ENCODE measurements at regions not wholly inside any gene's neighbourhood (a gene's known extent, or its start where the extent isn't known, plus 50 kb on each side); places are given as distances from the start of the nearest gene placed in this dataset.
"Not testable (repeated sequence)": the region's sequence is repeated elsewhere in the genome, so short reads cannot be mapped to it uniquely, and the experiment has no call there.

DNA sequence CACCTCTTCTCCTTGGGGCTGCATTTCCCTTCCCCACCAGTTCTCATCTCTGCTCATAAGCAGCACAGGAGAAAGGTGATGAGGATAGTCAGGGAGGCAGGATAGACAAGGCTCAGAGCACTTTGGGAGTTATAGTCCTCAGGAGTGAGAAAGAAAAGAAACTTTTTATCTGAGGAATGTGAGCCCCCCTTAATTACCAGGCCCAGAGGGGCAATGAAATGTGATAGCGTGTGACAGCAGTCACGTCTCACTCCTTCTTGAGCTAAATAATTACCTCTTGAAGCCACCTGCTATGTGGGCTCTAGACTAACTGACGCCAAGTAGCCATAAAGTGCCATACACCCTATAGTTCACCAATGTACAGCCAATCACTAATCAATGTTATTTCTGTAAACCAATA, 105.8 kb downstream of the SPP2 start:
- DNase-seq (ENCODE audit: low spot score): no peak

DNA sequence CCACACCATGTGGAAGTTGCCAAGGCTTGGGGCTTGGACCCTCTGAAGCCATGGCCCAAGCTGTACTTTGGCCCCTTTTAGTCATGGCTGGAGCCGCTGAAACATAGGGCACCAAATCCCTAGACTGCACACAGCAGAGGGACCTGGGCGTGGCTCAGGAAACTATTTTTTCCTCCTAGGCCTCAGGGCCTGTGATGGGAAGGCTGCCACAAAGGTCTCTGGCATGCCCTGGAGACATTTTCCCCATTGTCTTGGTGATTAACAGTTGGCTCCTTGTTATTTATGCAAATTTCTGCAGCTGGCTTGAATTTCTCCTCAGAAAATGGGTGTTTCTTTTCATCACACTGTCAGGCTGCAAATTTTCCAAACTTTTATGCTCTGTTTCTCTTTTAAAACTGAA, 102.3 kb downstream of the SPP2 start:
- DNase-seq (ENCODE audit: low spot score): not testable (repeated sequence)

DNA sequence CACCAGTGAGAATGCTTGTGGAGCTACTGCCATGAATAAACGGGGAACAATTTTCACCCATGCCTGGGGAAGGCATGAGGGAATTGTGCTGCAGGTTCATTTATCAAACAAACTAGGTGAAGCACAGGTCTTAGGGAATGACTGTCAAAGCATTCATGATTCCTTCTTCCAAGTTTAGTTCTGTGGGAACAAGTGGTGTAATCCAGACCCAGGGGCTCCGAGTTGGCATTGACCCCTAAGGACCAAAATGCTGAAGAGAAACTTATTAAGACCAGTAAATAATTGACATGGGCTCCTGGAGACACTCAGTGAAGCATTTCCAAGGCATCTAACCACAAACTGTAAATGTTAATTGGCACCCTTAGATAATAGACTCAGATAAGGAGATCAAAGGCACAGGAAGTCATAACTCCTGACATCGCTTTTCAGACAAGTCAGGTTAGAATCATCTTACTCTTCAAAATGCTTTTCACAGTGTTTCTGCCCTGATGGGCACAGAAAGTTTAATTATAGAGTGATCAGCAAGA, 96.9 kb downstream of the SPP2 start:
- no peak for DNase-seq (ENCODE audit: low spot score)

DNA sequence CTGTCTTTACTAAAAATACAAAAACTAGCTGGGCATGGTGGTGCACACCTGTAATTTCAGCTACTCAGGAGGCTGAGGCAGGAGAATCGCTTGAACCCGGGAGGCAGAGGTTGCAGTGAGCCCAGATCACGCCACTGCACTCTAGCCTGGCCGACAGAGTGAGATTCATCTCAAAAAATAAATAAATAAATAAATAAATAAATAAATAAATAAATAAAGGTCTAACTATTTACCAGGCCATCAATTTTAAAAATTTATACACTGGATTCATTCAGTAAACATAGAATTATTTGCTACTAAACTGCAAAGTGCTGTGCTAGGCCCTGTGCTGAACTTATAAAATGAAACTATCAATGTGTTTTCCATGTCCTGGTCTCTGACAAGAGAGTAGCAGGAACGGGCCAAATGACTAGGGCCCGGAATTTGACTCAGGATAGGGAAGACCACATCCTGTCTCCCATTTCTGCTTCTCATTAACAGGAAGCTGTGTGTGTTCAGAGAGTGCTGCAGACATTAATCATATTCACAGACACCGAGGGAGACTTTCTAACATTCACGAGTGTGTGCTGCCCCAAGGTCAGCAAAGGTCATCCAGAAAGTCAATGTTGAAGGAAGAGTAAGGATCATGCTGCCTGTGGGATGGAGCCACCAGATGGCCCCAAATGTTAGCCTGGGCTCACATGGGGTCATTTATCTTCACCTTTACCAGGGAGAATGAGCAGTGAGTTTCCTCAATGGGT, 95.8 kb downstream of the SPP2 start:
- DNase-seq (ENCODE audit: low spot score): no peak

DNA sequence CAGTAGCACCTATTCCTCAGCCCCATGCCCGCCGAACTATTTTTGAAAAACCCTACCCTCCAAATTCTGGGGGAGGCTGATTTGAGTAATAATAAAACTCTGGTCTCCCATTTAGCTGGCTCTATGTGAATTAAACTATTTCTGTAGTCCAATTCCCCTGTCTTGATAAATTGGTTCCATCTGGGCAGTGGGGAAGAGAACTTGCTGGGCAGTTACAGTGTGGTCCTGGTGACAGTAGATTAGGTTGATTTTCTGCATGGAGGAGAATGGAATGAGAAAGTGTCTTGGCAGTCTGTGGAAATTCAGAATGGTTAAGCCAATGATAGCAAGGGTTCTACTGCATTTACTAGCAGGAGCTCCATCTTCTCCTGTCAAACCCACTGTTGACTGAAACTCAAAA, 95.0 kb downstream of the SPP2 start:
- DNase-seq (ENCODE audit: low spot score): no peak

DNA sequence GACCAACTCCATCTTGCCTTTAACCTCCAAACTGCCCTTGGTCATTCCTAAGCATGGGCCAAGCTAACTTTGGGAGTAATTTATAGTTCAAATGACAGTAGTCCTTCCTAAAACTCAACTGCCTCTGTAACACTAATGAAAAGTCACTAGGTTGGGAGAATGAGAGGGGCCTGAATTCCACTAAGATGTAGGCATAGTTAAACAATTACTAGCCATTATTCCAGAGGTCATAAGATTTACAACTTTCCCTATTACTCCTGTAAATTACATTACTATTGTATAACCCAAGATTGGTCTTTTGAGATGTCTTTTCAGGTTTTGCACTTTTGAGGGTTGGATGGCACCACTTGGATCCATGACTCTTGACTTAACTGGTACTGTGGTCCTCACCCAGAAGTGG, 94.6 kb downstream of the SPP2 start:
- no peak for DNase-seq (ENCODE audit: low spot score)

DNA sequence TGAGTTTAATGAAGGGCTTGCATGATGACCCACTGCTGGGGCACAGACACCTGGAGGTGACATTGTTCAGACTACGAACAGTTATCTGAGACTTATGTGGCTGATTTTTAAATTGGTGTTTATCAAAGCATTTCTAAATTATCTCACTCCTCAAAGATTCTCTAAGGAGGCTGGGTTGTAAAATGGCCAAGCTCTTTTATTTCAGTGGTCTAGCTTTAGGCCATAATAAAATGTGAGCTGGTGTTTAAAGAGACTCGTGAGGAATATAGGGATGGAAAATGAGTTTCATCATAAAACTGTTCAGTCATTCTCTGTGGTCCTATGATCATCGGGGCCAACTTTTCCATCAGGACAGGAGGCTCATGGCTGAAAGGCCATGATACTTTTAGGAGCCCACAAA, 93.4 kb downstream of the SPP2 start:
- DNase-seq (ENCODE audit: low spot score): no peak

DNA sequence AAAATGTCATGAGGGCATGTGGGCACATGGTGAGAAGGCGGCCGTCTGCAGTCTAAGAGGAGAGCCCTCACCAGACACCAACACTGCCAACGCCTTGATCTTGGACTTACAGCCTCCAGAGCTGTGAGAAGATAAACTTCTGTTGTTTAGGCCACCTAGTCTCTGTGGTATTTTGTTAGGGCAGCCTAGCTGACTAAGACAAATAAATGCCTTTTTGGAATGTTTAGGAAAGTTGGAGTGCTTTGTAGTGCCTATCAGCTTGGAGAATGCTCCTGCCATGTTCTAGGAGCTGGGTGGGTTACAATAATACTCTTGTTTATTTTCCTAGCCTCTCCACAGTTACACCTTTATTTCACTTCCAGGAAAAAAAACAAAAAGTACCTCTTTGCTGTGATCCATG, 92.0 kb downstream of the SPP2 start:
- DNase-seq (ENCODE audit: low spot score): no peak

DNA sequence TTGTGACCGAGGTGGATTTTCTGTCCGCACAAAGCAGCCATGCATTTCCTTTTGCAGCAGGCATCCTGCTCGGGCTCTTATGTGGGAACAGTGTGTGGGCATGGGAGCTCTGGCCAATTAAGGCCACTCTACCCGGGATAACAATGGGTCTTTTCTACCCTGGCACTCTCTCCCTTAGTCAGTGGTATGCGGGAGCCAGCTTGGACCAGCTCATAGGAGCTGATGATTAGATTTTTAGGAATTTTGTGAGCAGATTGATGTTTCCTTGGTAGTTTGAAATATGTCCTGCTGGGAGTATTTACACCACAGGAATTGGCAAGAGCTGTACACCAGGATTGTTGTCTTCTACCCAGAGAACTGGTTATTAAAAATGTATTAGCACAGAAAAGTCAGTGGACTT, 89.3 kb downstream of the SPP2 start:
- no peak for DNase-seq (ENCODE audit: low spot score)

DNA sequence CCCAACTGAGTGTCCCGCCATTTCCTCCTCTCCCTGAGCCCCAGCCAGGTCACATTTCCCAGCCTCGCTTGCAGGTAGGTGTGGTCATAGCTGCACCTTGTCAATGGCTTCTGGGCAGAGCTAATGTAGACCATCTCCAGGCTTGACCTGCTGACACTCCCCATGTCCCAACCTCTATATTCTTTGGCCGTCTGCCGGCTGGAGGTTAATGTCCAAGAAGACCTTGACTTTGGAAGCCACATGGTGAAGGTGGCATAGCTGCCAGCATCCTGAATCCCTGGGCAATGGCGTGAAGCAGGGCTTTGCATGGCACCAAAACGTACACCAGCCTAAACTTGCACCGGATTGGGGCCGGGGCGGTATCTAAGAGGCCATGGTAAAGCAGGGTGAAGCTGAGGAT, 88.3 kb downstream of the SPP2 start:
- DNase-seq (ENCODE audit: low spot score): no peak

DNA sequence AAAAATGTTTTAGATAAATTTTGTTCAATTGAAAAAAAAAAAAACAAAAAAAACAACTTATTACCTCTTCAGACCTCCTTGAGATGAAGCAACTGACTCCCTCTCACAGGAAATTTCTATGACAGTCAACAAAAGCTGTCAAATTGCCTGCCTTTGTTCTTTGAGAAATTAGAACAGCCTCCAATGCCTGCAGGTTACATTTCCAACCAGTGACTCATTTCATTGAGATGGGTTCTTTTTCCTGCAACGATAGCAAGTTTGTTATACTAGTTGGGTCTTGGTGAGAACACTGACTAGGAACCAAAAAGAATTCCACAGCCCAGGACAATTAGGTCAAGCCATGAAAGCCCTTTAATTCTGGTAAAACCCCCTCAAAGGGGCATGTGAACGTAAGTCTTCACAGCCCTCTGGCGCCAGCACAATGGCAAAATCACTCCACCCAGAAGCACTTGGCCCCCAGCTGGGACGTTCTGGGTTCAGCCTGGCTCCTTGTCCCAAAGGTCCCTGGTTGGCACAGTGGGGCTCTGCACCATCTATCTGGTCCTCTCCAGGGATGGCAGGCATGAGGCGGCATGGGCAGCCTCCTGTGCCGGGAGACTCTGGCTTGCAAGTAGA, 87.0 kb downstream of the SPP2 start:
- no peak for DNase-seq (ENCODE audit: low spot score)

DNA sequence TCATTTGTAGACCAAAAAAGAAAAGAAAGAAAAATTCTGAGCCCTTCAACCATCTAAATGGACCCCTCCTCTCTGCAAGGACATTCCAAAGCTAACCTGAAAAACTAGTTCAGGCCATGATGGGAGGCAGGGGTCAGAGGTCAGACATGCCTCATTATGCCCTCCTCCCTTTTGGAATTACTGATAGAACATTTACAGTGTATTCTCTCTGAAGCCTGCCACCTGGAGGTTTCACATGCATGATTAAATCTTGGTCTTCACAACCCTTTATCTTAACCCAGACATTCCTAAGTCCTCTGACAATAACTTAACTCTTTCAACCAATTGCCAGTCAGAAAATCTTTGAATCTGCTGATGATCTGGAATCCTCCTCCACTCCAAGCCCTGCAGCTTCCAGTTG, 86.0 kb downstream of the SPP2 start:
- DNase-seq (ENCODE audit: low spot score): no peak

DNA sequence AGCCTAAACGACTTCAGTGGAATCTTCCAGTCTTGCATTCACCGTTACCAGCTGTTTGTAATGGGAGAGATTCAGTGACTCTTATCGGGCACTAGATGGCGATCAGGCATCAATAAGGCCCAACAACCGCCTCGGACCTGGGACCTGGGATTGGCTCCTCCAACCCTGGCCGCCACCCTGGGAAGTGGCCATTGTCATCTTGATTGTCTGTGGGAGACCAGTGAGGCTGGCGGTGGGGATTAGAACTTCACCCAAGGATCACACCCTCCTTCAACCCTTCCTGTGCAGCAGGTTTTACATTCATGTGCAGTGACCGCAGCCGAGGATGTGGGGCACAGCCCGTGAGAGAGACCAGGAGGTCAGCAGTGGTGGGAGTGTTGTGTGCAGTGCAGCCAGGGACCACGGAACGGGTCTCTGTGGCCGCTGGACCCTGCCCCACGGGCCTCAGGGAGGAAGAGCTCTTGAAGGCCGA, 85.3 kb downstream of the SPP2 start:
- peak; percentile 88 for DNase-seq (ENCODE audit: low spot score)

DNA sequence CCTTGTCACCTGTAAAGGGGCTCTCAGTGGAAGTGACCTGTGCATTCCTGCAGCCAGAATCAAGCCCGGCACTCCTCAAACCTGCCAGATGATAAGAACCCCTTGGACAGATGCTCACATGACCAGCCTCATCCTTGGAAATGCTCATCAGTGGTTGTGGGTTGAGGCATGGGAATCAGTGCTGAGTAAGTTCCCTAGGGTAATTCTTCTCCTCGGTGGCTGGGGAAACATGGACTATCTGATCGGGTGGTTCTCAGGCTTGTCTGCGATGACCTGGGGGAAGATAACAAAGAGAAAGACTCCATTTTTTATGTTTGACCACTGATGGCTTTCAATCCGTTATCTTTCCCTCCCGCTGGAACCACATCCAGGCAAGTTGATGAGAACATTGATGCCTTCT, 84.0 kb downstream of the SPP2 start:
- no peak for DNase-seq (ENCODE audit: low spot score)

DNA sequence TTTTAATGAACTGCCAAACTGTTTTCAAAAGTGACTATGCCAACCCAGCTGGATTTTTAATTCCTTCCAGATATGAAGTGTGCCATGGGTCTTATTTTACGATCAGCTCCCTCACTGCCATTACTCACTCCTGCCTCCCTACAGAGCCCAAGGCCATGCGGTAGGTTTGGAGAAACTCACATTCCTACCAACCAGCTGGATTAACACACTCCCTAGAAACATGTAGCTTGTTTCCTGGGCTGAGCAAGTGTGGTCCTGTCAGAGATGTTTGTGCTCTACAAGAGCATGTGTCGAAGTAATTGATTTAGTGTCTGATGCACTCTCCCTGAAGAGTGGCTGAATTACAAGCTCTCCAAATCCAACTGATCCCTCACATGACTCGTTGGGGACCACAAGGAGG, 82.5 kb downstream of the SPP2 start:
- DNase-seq (ENCODE audit: low spot score): no peak

DNA sequence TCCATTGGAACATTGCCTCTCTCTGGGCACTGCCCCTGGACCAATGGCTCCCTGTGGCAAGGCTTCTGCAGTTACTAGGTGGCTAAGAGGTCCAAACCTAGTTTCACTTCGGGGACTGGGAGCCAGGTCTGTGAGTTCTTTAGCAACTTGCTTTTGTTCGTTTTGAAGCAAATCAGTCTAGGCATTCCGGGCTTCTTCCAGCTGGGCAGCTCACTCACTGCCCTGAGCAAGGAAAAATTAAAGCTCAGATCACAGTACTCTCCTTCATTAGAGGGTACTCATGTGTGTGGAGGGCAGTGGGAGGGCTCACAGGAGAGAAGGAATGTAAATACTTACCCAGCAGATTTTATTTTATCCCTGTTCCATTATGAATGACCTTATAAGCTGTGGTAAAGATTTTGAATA, 80.3 kb downstream of the SPP2 start:
- no peak for DNase-seq (ENCODE audit: low spot score)

DNA sequence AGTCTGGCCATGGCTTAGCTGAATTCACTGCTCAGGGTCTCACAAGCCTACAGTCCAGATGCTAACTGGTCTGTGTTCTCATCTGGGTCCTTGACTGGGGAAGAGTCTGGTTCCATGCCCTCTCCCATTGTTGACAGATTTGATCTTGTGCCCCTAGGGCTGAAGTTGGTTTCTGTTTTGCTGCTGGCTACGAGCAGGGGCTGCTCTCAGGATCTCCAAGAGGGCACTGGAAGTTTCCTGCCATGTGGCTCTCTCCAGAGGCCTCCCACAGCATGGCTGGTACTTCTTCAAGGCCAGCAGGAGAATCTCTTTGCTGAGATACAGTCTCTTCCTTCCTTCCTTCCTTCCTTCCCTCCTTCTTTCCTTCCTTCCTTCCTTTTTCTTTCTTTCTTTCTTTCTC, 78.1 kb downstream of the SPP2 start:
- no peak for DNase-seq (ENCODE audit: low spot score)

Measured in iPS-NIHi11 (cell line).